Stimulated activated CD4-positive, alpha-beta T cell treated with anti-CD3 and anti-CD28 coated beads, Interleukin-1b, Interleukin-23, amount 100 ng/mL, for 24 hours (primary cell): ENCODE measurements at regions not wholly inside any gene's neighbourhood (a gene's known extent, or its start where the extent isn't known, plus 50 kb on each side); places are given as distances from the start of the nearest gene placed in this dataset.

Source experiments
- DNase-seq, 4 experiments: peaks; one replicate each; pipeline ENCODE4 v3.0.0-alpha.2; 2020; ENCODE audit warnings: low read depth in 4 of 4, low spot score in 1 of 4

- no peak for DNase-seq
Observed at GRCh38 chr2:5039241-5039975, 652.8 kb upstream of the SOX11 start.

GRCh38 chr2:5040571-5040970 is 651.6 kb upstream of the SOX11 start:
- DNase-seq = no peak

- DNase-seq = no peak
Observed at GRCh38 chr2:5041501-5041900, 650.7 kb upstream of the SOX11 start.

GRCh38 chr2:5042666-5043440 is 649.3 kb upstream of the SOX11 start:
- no peak for DNase-seq

- no peak for DNase-seq
Observed at GRCh38 chr2:5051300-5051699, 640.9 kb upstream of the SOX11 start.

- DNase-seq = no peak
Observed at GRCh38 chr2:5052905-5053304, 639.3 kb upstream of the SOX11 start.

- DNase-seq = no peak
Observed at GRCh38 chr2:5057891-5058351, 634.3 kb upstream of the SOX11 start.

GRCh38 chr2:5060956-5061355 is 631.2 kb upstream of the SOX11 start:
- DNase-seq = no peak

- no peak for DNase-seq
Observed at GRCh38 chr2:5064687-5065086, 627.5 kb upstream of the SOX11 start.

GRCh38 chr2:5067816-5068215 is 624.4 kb upstream of the SOX11 start:
- DNase-seq = no peak

GRCh38 chr2:5070257-5070656 is 621.9 kb upstream of the SOX11 start:
- DNase-seq = no peak

GRCh38 chr2:5074733-5075132 is 617.5 kb upstream of the SOX11 start:
- DNase-seq = no peak

GRCh38 chr2:5076599-5076998 is 615.6 kb upstream of the SOX11 start:
- no peak for DNase-seq

GRCh38 chr2:5077479-5078089 is 614.6 kb upstream of the SOX11 start:
- DNase-seq = no peak

- DNase-seq = no peak
Observed at GRCh38 chr2:5083402-5083801, 608.8 kb upstream of the SOX11 start.

- no peak for DNase-seq
Observed at GRCh38 chr2:5089409-5089808, 602.8 kb upstream of the SOX11 start.

GRCh38 chr2:5093056-5093455 is 599.1 kb upstream of the SOX11 start:
- DNase-seq = no peak

GRCh38 chr2:5093518-5093917 is 598.7 kb upstream of the SOX11 start:
- no peak for DNase-seq

GRCh38 chr2:5094192-5094591 is 598.0 kb upstream of the SOX11 start:
- DNase-seq = no peak

- DNase-seq = no peak
Observed at GRCh38 chr2:5098286-5098685, 593.9 kb upstream of the SOX11 start.

GRCh38 chr2:5102823-5103222 is 589.4 kb upstream of the SOX11 start:
- DNase-seq = no peak

GRCh38 chr2:5111581-5111980 is 580.6 kb upstream of the SOX11 start:
- DNase-seq = no peak
